ENCODE measurements at regions not wholly inside any gene's neighbourhood (a gene's known extent, or its start where the extent isn't known, plus 50 kb on each side); places are given as distances from the start of the nearest gene placed in this dataset.

GRCh38 chr11:15551901-15552851 is 437.5 kb downstream of the INSC start:
- Mint-ChIP-seq H3K27me3 (ENCODE audit: low read depth in 3 of 3) (peaks cover 4 to 5% (median 4%) of the 10 kb centered on the region in 3 donors), H3K4me1 (no peaks in the 10 kb centered on the region), H3K9me3 (peaks cover 0 to 2% (median 0%) of the 10 kb centered on the region in 7 donors), H3K27ac (no peak overlapping the region), H3K36me3 (no peaks in the 10 kb centered on the region), H3K4me3 (no peak overlapping the region)
- no peak for TF ChIP-seq CTCF (IDR thresholded peaks at IDR 0.05)
- Histone ChIP-seq H3K79me2 (ENCODE audit: insufficient read depth, low read length) (no peaks in the 10 kb centered on the region), H3K36me3 (replicated peaks in 1 of 2; ENCODE audit: control insufficient read depth in 1 of 2, insufficient read depth in 2 of 2, low read length in 2 of 2) (no peaks in the 10 kb centered on the region), H3K27me3 (ENCODE audit: control insufficient read depth in 2 of 2, insufficient read depth in 2 of 2, low read length in 2 of 2) (peaks cover 0 to 3% of the 10 kb centered on the region in 2 donors), H3K9me3 (replicated peaks in 1 of 2; ENCODE audit: control insufficient read depth in 1 of 2, insufficient read depth in 1 of 2, low read length in 2 of 2) (no peaks in the 10 kb centered on the region), H3K4me1 (ENCODE audit: control insufficient read depth in 1 of 2, insufficient read depth in 2 of 2, low read length in 2 of 2) (no peaks in the 10 kb centered on the region), H3K27ac (ENCODE audit: low read depth in 1 of 2, low read length in 2 of 2) (no peak overlapping the region), H3K4me3 (replicated peaks in 1 of 3; ENCODE audit: low read depth in 2 of 3, low read length in 3 of 3) (no peak overlapping the region), H4K20me1 (ENCODE audit: insufficient read depth, low read length) (no peaks in the 10 kb centered on the region), H3K4me2 (replicated peaks; ENCODE audit: extremely low read depth, low read length, poor library complexity, severe bottlenecking) (no peak overlapping the region), H3K9ac (ENCODE audit: insufficient read depth, low read length, poor library complexity, severe bottlenecking) (no peak overlapping the region), H2AFZ (ENCODE audit: insufficient read depth, low read depth, low read length, poor library complexity, severe bottlenecking) (no peak overlapping the region)
- WGBS (ENCODE audit: insufficient coverage), result 33% methylated on average over 1 of the region's 4 CpGs
- intact Hi-C loops (cut with micrococcal nuclease), result no loop called here
- no peak for DNase-seq

GRCh38 chr11:15555161-15555560 is 440.4 kb downstream of the INSC start:
- Mint-ChIP-seq H3K27me3 (ENCODE audit: low read depth in 3 of 3) (peaks cover 4 to 6% (median 6%) of the 10 kb centered on the region in 3 donors), H3K4me1 (peaks cover 3% of the 10 kb centered on the region), H3K4me3 (peak overlapping the region in 1 of 2 donors; percentile 12), H3K27ac (no peak overlapping the region), H3K9me3 (peaks cover 0 to 8% (median 4%) of the 10 kb centered on the region in 7 donors), H3K36me3 (no peaks in the 10 kb centered on the region)
- Histone ChIP-seq H3K36me3 (replicated peaks in 1 of 2; ENCODE audit: control insufficient read depth in 1 of 2, insufficient read depth in 2 of 2, low read length in 2 of 2) (no peaks in the 10 kb centered on the region), H3K4me2 (replicated peaks; ENCODE audit: extremely low read depth, low read length, poor library complexity, severe bottlenecking) (no peak overlapping the region), H3K4me3 (replicated peaks in 1 of 3; ENCODE audit: low read depth in 2 of 3, low read length in 3 of 3) (no peak overlapping the region), H2AFZ (ENCODE audit: insufficient read depth, low read depth, low read length, poor library complexity, severe bottlenecking) (no peak overlapping the region), H3K27ac (ENCODE audit: low read depth in 1 of 2, low read length in 2 of 2) (no peak overlapping the region), H3K9me3 (replicated peaks in 1 of 2; ENCODE audit: control insufficient read depth in 1 of 2, insufficient read depth in 1 of 2, low read length in 2 of 2) (peaks cover 0 to 8% of the 10 kb centered on the region in 2 donors), H4K20me1 (ENCODE audit: insufficient read depth, low read length) (no peaks in the 10 kb centered on the region), H3K4me1 (ENCODE audit: control insufficient read depth in 1 of 2, insufficient read depth in 2 of 2, low read length in 2 of 2) (peaks cover 0 to 3% of the 10 kb centered on the region in 2 donors), H3K27me3 (ENCODE audit: control insufficient read depth in 2 of 2, insufficient read depth in 2 of 2, low read length in 2 of 2) (peaks cover 0 to 3% of the 10 kb centered on the region in 2 donors), H3K9ac (ENCODE audit: insufficient read depth, low read length, poor library complexity, severe bottlenecking) (no peak overlapping the region), H3K79me2 (ENCODE audit: insufficient read depth, low read length) (no peaks in the 10 kb centered on the region)
- no CpG with 5 or more reads among the region's 1 CpG for WGBS (ENCODE audit: insufficient coverage)
- intact Hi-C loops (cut with micrococcal nuclease), result no loop called here
- TF ChIP-seq CTCF (IDR thresholded peaks at IDR 0.05), result no peak
- no peak for DNase-seq
